Ishikawa (cell line): ENCODE measurements at regions not wholly inside any gene's neighbourhood (a gene's known extent, or its start where the extent isn't known, plus 50 kb on each side); places are given as distances from the start of the nearest gene placed in this dataset.

Source experiments
- CEBPB ChIP-seq: IDR thresholded peaks from 2 replicates; pipeline ENCODE4 v1.6.1; 2012
- CREB1 ChIP-seq: IDR thresholded peaks from 2 replicates; pipeline ENCODE4 v1.6.1; 2012; ENCODE audit warnings: low read depth
- EGR1 ChIP-seq: IDR thresholded peaks from 2 replicates; pipeline ENCODE4 v1.6.1; 2012
- EP300 ChIP-seq: IDR thresholded peaks from 2 replicates; pipeline ENCODE4 v1.6.1; 2012; ENCODE audit warnings: borderline replicate concordance
- FOXM1 ChIP-seq: IDR thresholded peaks from 2 replicates; pipeline ENCODE4 v1.6.1; 2012; ENCODE audit warnings: low read depth, borderline replicate concordance
- MAX ChIP-seq: IDR thresholded peaks from 2 replicates; pipeline ENCODE4 v1.6.1; 2012
- NFIC ChIP-seq: IDR thresholded peaks from 2 replicates; pipeline ENCODE4 v1.6.1; 2012
- RAD21 ChIP-seq: IDR thresholded peaks from 2 replicates; pipeline ENCODE4 v1.6.1; 2012; ENCODE audit warnings: low read depth
- REST ChIP-seq: IDR thresholded peaks from 2 replicates; pipeline ENCODE4 v1.6.1; 2012; ENCODE audit warnings: low read depth, mild to moderate bottlenecking
- TAF1 ChIP-seq: IDR thresholded peaks from 2 replicates; pipeline ENCODE4 v1.6.1; 2012; ENCODE audit warnings: low read depth, mild to moderate bottlenecking
- TCF12 ChIP-seq: IDR thresholded peaks from 2 replicates; pipeline ENCODE4 v1.6.1; 2012; ENCODE audit warnings: low read depth
- TEAD4 ChIP-seq: IDR thresholded peaks from 2 replicates; pipeline ENCODE4 v1.6.1; 2012
- USF1 ChIP-seq: IDR thresholded peaks from 2 replicates; pipeline ENCODE4 v1.6.1; 2012
- YY1 ChIP-seq: IDR thresholded peaks from 2 replicates; pipeline ENCODE4 v1.6.1; 2012; ENCODE audit warnings: low read depth
- ZBTB7A ChIP-seq: IDR thresholded peaks from 2 replicates; pipeline ENCODE4 v1.6.1; 2012; ENCODE audit warnings: low read depth

GRCh38 chr2:150166313-150167051 is 321.0 kb downstream of the RND3 start:
- TF ChIP-seq FOXM1 (no peak), TAF1 (no peak), ZBTB7A (no peak), TEAD4 (no peak), CEBPB (no peak), TCF12 (no peak), CREB1 (no peak), MAX (no peak), RAD21 (no peak), REST (no peak), EP300 (no peak), EGR1 (no peak), NFIC (no peak), YY1 (no peak), USF1 (no peak)

- TF ChIP-seq TCF12 (no peak), CEBPB (peak; percentile 67)
Observed at GRCh38 chr2:150165988-150166312, 321.5 kb downstream of the RND3 start.

- TF ChIP-seq TCF12 = no peak
- TF ChIP-seq RAD21 = no peak
- TF ChIP-seq TAF1 = no peak
- no peak for TF ChIP-seq NFIC
- TF ChIP-seq REST = no peak
- TF ChIP-seq MAX = no peak
- no peak for TF ChIP-seq FOXM1
- TF ChIP-seq TEAD4 = no peak
- TF ChIP-seq EGR1 = no peak
- TF ChIP-seq USF1 = no peak
- TF ChIP-seq CEBPB = no peak
- TF ChIP-seq YY1 = no peak
- no peak for TF ChIP-seq CREB1
Observed at GRCh38 chr2:150165442-150165841, 322.0 kb downstream of the RND3 start.

- TF ChIP-seq CEBPB (no peak), NFIC (peak; percentile 58)
Observed at GRCh38 chr2:150162241-150162942, 325.1 kb downstream of the RND3 start.

GRCh38 chr2:150160058-150160457 is 327.4 kb downstream of the RND3 start:
- no peak for TF ChIP-seq FOXM1
- no peak for TF ChIP-seq REST
- no peak for TF ChIP-seq CEBPB
- no peak for TF ChIP-seq NFIC
- no peak for TF ChIP-seq ZBTB7A
- TF ChIP-seq RAD21 = no peak
- TF ChIP-seq YY1 = no peak
- TF ChIP-seq EGR1 = no peak
- TF ChIP-seq EP300 = no peak
- no peak for TF ChIP-seq CREB1
- no peak for TF ChIP-seq TAF1
- TF ChIP-seq TEAD4 = no peak
- TF ChIP-seq MAX = no peak
- no peak for TF ChIP-seq USF1
- no peak for TF ChIP-seq TCF12
